Ascending aorta (tissue), 2 donors: ENCODE measurements at regions not wholly inside any gene's neighbourhood (a gene's known extent, or its start where the extent isn't known, plus 50 kb on each side); places are given as distances from the start of the nearest gene placed in this dataset.
"Not testable (repeated sequence)": the region's sequence is repeated elsewhere in the genome, so short reads cannot be mapped to it uniquely, and the experiment has no call there.

Source experiments
- DNase-seq, 2 donors: peaks; one replicate each; pipeline ENCODE4 v3.0.0-alpha.2; 2019; ENCODE audit warnings: low spot score in 2 of 2
- H3K27ac ChIP-seq, 2 donors: fragments of 200-600 bp; sonication (generic); one replicate each; pipeline ENCODE4 v1.5.1; 2016 to 2017; ENCODE audit warnings: mild to moderate bottlenecking in 1 of 2
- H3K27me3 ChIP-seq: fragments of 200-600 bp; sonication (generic); one replicate; pipeline ENCODE4 v1.5.1; 2017
- H3K36me3 ChIP-seq, 2 donors: fragments of 200-600 bp; sonication (generic); one replicate each; pipeline ENCODE4 v1.5.1; 2016
- H3K4me1 ChIP-seq, 2 donors: fragments of 200-600 bp; sonication (generic); one replicate each; pipeline ENCODE4 v1.5.1; 2016 to 2017; ENCODE audit warnings: mild to moderate bottlenecking in 1 of 2
- H3K4me3 ChIP-seq, 2 donors: fragments of 200-600 bp; sonication (generic); one replicate each; pipeline ENCODE4 v1.5.1; 2016 to 2017; ENCODE audit warnings: mild to moderate bottlenecking in 1 of 2
- H3K9me3 ChIP-seq, 2 donors: fragments of 200-600 bp; sonication (generic); one replicate each; pipeline ENCODE4 v1.5.1; 2016
- intact Hi-C: fragments of 100-400 bp; cut with DNase I; formaldehyde crosslinking; loops from one replicate; pipeline ENCODE4 v1.15.1; 2023
- TF ChIP-seq, protein P1 (sequence below), 3 experiments: fragments of 200-600 bp in 2 of 3; fragments of 450-650 bp in 1 of 3; sonication (generic) in 2 of 3; IDR thresholded peaks; one replicate each; pipeline ENCODE4 v1.5.1; 2016 to 2019; ENCODE audit warnings: antibody characterized with exemption in 3 of 3, mild to moderate bottlenecking in 1 of 3, moderate library complexity in 1 of 3

DNA sequence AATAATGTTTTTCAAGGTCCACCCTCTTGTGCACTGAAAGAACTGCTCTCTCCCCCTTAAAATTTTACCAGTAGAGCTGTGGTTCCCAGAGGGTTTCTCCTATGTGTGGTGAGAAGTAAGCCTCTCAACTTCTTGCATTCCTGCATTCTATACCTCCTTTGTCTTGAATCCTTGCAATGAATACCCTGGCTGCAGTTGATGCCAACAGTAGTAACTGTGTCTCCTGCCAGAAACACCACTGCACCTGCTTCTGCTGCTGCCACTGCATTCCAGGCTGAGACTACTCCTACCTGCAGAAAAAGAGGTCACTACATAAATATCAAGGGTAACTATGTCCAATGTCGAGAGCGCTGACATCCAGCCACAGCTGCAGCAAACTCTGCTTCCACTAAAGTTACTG is 203.7 kb downstream of the TMEM167A start:
- TF ChIP-seq, protein P1, sequence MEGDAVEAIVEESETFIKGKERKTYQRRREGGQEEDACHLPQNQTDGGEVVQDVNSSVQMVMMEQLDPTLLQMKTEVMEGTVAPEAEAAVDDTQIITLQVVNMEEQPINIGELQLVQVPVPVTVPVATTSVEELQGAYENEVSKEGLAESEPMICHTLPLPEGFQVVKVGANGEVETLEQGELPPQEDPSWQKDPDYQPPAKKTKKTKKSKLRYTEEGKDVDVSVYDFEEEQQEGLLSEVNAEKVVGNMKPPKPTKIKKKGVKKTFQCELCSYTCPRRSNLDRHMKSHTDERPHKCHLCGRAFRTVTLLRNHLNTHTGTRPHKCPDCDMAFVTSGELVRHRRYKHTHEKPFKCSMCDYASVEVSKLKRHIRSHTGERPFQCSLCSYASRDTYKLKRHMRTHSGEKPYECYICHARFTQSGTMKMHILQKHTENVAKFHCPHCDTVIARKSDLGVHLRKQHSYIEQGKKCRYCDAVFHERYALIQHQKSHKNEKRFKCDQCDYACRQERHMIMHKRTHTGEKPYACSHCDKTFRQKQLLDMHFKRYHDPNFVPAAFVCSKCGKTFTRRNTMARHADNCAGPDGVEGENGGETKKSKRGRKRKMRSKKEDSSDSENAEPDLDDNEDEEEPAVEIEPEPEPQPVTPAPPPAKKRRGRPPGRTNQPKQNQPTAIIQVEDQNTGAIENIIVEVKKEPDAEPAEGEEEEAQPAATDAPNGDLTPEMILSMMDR (IDR thresholded peaks at IDR 0.05), result no peak
- Histone ChIP-seq H3K9me3 (peaks cover 0 to 11% of the 10 kb centered on the region in 2 donors), H3K27ac (no peak overlapping the region), H3K4me1 (no peaks in the 10 kb centered on the region), H3K27me3 (no peaks in the 10 kb centered on the region), H3K36me3 (no peaks in the 10 kb centered on the region), H3K4me3 (no peak overlapping the region)
- intact Hi-C loops, result no loop called here
- DNase-seq, result no peak

DNA sequence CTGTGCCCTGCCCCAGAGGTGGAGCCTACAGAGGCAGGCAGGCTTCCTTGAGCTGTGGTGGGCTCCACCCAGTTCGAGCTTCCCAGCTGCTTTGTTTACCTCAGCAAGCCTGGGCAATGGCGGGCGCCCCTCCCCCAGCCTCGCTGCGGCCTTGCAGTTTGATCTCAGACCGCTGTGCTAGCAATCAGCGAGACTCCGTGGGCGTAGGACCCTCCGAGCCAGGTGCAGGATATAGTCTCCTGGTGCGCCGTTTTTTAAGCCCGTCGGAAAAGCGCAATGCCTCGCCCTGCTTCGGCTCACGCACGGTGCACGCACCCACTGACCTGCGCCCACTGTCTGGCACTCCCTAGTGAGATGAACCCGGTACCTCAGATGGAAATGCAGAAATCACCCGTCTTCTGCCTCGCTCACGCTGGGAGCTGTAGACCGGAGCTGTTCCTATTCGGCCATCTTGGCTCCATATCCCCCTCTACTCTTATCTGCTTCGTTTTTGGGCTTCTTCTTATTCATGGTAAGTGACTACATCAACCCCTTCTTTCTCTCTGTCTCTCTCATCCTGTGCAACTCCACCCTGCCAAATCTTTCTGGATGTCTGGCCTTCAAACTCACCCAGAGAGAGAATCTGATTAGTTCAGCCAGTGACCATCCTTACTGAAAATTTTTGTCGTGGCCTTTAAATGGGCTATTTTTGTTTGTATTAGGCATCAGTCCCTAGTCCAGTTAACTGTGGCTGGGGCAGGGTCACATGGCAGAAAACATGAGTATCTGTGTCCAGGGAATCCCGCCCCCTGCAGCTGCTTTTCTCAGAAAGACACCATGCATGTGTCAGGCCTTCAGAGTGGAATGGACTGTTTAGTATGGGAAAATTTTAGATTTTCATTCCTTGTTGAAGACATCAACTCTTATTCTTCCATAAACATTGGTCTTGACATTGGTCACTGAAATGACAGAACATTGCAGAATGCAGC is 204.6 kb downstream of the TMEM167A start:
- H3K36me3 ChIP-seq, H3K27ac ChIP-seq, intact Hi-C loops, H3K4me3 ChIP-seq, H3K4me1 ChIP-seq, DNase-seq, H3K27me3 ChIP-seq, H3K9me3 ChIP-seq: not testable (repeated sequence)

DNA sequence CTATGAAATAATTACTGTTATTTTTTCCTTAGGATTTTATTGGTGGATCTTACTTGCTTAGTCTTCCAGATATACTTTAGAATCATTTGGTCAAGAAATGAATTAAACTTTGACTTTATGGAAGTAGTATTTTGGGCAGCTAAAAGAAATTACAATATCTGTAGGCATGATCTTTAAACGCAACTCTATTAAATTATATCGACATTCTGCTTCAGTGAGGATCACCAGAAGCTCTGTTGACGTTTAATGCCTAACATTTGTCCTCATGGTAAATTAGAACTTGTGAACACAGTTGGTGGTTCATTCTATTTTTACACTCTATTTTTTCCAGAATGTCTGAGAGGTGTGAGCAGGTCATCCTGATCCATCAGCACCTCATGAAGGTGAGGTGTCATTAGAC is 211.6 kb downstream of the TMEM167A start:
- Histone ChIP-seq H3K4me1 (no peaks in the 10 kb centered on the region), H3K36me3 (no peaks in the 10 kb centered on the region), H3K9me3 (no peaks in the 10 kb centered on the region), H3K27ac (no peak overlapping the region), H3K4me3 (no peak overlapping the region), H3K27me3 (no peaks in the 10 kb centered on the region)
- TF ChIP-seq, protein P1 (IDR thresholded peaks at IDR 0.05), result no peak
- intact Hi-C loops, result no loop called here
- DNase-seq, result no peak

DNA sequence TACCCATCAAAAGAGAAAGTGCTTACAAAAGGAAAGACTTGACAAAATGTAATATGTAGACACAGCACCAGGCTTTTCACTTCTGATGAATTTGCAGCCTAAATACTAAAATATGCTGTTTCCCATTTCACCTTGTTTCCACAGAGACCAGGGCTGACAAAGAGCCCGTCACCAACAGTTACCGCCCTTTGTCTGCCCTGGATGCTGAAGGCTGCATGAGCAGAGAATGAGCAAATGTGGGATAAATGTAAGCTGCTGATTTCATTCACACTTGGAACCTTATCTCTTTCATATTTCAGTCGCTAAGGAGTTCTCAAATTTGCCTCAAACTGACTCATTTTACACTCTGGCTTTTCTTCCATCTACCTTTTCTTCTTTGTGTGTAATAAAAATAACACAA is 213.9 kb downstream of the TMEM167A start:
- no peak for DNase-seq
- H3K27me3 ChIP-seq, result no peaks in the 10 kb centered on the region
- H3K9me3 ChIP-seq, result no peaks in the 10 kb centered on the region
- no peak overlapping the region for H3K4me3 ChIP-seq
- no peak overlapping the region for H3K27ac ChIP-seq
- H3K36me3 ChIP-seq, result no peaks in the 10 kb centered on the region
- intact Hi-C loops, result no loop called here
- no peaks in the 10 kb centered on the region for H3K4me1 ChIP-seq
- TF ChIP-seq, protein P1 (IDR thresholded peaks at IDR 0.05), result no peak

DNA sequence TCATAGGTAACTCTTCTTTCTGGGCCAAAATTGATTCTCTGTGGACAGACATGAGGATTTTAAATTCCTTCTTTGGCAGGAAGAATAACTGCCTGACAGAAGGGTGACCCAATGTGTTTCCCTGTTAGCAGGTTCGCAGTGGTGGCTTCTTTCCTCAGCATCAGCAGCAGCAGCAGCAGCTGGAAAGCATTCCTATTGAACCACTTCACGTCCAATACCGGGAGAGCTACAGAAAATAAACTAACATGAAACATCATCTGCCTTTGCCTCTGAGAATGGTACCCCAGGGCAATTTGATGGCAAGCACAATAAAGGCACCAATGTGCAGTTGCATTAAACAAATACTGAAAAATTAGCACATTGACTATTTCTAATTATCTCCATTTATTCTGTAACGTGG is 214.5 kb downstream of the TMEM167A start:
- DNase-seq, result no peak
- no peaks in the 10 kb centered on the region for H3K9me3 ChIP-seq
- H3K4me3 ChIP-seq, result no peak overlapping the region
- no peak overlapping the region for H3K27ac ChIP-seq
- intact Hi-C loops, result no loop called here
- H3K4me1 ChIP-seq, result no peaks in the 10 kb centered on the region
- no peaks in the 10 kb centered on the region for H3K27me3 ChIP-seq
- no peaks in the 10 kb centered on the region for H3K36me3 ChIP-seq
- TF ChIP-seq, protein P1 (IDR thresholded peaks at IDR 0.05), result no peak

DNA sequence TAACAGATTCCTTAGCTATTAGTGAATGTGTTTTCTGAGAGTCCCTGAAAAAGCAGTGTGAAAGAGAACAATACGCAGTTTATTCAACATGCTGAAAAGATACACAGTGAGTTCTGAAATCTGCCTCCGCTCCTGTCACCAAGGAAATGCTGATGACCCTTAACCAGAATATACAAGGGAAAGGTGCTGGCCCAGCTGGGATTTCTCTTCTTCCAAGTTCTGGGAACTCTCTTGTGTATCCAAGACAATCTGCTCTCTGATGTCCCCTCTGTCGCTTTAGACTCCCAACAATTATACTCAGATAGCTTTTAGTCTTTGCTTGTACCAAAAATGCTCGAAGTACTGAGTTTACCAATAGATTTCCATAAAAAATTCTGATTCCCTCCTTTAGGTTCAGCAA is 214.9 kb downstream of the TMEM167A start:
- no peaks in the 10 kb centered on the region for H3K27me3 ChIP-seq
- intact Hi-C loops, result no loop called here
- no peak overlapping the region for H3K4me3 ChIP-seq
- no peaks in the 10 kb centered on the region for H3K9me3 ChIP-seq
- TF ChIP-seq, protein P1 (IDR thresholded peaks at IDR 0.05), result no peak
- H3K36me3 ChIP-seq, result no peaks in the 10 kb centered on the region
- H3K4me1 ChIP-seq, result no peaks in the 10 kb centered on the region
- no peak for DNase-seq
- H3K27ac ChIP-seq, result no peak overlapping the region
